Left renal pelvis (tissue), 4 donors: ENCODE measurements at regions not wholly inside any gene's neighbourhood (a gene's known extent, or its start where the extent isn't known, plus 50 kb on each side); places are given as distances from the start of the nearest gene placed in this dataset.
"Not testable (repeated sequence)": the region's sequence is repeated elsewhere in the genome, so short reads cannot be mapped to it uniquely, and the experiment has no call there.

Source experiments
- DNase-seq, 4 donors: peaks; one replicate each; pipeline ENCODE4 v3.0.0-alpha.2; 2013; ENCODE audit warnings: low read depth in 4 of 4, low spot score in 3 of 4

GRCh38 chr6:141208101-141208500 lies 924.6 kb upstream of the GJE1 start:
- DNase-seq: no peak

- no peak for DNase-seq
Observed at GRCh38 chr6:141203902-141204575, 928.7 kb upstream of the GJE1 start.

DNA sequence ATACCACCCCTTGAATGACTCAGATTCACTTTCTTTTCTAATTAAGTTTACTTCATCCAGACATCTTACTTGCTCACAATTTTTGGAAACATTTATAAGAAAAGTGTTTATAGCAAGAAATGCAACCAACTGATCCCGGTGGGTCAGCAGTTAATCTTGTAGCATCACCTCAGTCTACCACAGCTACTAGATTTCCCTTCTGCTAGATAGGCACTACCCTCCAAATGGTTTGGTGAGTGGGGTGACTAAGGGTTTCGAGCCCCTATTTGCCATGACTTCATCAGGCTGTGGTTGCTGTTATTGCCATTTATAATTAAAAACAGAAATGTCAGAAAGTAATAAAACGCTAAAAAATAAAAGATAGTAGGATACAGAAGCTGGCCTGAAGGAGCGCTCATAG lies 930.1 kb upstream of the GJE1 start:
- DNase-seq: no peak

- DNase-seq: no peak
Observed at GRCh38 chr6:141199074-141199473, 933.7 kb upstream of the GJE1 start.

DNA sequence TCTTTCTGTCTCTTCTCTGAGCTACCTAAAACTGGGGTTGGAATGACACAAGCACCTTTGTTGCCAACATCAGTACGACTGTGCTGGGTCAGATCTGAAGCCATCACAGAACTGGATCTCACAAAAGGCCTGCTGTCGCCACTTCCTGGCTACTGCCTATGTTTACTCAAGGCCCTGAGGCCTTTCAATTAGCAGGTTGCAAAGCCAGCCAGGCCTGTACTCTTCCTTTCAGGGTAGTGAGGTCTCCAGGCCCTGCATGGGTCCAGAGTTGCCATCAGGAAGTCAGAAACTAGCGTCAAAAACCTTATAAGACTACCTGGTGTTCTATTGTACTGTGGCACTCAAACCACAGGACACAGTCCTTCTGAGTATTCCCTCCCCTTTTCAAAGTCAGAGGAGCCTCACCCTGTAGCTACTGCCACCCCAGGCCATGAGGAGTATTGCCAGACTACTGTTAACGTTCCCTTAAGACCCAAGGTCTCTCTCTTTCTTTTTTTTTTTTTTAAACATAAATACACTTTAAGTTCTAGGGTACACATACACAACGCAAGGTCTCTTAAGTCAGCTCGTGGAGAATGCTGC lies 937.4 kb upstream of the GJE1 start:
- DNase-seq: no peak

DNA sequence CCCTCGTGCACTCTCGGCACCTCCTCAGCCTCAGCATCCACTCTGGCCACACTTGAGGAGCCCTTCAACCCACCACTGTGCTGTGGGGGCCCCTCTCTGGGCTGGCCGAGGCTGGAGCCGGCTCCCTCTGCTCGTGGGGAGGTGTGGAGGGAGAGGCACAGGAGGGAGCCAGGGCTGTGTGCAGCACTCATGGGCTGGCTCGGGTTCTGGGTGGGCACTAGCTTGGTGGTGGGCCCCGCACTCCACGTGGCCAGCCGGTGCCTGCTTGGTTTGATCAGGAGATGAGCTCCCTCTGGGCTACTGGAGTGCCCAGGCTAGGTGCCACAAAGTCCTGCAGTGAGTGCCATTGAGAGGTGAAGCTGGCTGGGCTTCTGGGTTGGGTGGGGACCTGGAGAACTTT lies 949.4 kb upstream of the GJE1 start:
- no peak for DNase-seq

DNA sequence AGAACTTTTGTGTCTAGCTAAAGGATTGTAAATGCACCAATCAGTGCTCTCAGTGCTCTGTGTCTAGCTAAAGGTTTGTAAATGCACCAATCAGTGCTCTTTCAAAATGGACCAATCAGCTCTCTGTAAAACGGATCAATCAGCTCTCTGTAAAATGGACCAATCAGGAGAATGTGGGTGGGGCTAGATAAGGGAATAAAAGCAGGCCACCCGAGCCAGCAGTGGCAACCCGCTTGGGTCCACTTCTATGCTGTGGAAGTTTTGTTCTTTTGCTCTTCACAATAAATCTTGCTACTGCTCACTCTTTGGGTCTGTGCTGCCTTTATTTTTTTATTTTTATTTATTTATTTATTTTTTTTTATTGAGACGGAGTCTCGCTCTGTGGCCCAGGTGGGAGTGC lies 957.3 kb upstream of the GJE1 start:
- not testable (repeated sequence) for DNase-seq

- DNase-seq: no peak
Observed at GRCh38 chr6:141174932-141175331, 957.8 kb upstream of the GJE1 start.

DNA sequence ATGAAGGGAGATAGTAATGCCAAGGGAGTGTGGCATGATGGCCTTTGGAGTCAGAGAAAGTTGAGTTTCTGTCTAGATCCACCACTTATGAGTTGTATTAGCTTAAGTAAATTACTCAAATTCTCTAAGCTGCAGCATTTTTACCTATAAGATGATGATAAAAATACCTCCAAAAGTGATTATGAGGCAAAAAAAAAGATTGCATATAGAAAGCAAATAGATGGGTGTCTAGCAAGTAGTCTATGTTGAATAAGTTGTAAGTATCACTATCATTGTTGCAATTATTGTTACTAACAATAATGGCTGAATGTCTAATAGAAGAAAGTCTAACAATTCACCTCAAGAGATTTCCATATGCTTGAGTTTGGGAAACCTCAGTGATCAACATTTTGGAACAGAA lies 959.2 kb upstream of the GJE1 start:
- no peak for DNase-seq

DNA sequence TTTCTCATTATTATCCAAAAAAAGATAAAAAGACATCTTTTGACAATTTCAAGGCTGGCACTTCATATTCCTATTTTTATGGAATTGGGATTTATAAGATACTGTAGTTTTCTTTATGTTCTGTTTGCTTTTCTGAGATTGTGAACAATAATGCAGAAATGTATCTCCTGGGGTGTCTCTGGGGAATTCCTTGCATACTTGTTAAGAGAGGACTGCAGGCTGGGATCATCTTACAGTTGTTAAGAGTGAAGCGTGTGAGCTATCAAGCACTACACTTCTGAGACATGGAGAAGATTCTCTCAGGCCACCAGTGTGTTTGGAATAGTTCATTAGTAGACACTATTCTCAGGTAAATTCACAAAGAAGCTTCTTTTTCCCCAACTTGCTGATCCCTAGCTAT lies 963.3 kb upstream of the GJE1 start:
- DNase-seq: no peak

- no peak for DNase-seq
Observed at GRCh38 chr6:141167945-141168344, 964.8 kb upstream of the GJE1 start.

GRCh38 chr6:141165002-141165665 lies 967.6 kb upstream of the GJE1 start:
- peak in 1 of 4 donors; percentile 10 for DNase-seq

DNA sequence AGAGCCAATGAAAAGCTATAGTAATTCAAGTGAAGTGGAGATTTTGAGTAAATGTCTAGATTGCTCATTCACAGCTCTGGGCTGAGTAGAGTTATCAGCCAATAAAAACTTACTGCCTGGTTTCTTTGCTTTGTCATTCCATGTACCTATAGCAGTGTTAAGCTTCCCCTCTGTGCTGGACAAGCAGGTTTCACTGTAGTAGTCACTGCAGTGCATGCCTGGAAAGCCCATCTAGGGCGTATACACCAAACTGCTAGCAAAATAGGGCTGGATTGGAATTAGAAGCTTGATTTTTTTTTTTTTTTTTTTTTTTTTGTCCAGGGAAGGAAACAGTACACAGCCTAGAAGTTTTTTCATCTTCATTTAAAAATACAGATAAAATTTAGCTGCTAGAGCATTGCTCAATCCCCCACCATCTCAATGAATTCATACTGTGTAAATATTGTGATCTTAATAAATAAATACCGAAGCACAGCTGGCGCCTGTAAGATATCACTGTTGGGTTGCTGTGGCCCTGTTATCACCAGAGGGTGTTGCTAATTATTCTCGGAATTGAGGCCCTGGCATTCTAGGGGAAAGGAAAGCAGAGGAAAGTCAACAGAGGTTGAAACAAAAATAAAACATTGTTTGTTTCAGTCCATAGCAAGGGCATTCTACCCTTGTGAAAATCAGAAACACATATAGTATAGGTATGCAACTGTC lies 968.5 kb upstream of the GJE1 start:
- no peak for DNase-seq

DNA sequence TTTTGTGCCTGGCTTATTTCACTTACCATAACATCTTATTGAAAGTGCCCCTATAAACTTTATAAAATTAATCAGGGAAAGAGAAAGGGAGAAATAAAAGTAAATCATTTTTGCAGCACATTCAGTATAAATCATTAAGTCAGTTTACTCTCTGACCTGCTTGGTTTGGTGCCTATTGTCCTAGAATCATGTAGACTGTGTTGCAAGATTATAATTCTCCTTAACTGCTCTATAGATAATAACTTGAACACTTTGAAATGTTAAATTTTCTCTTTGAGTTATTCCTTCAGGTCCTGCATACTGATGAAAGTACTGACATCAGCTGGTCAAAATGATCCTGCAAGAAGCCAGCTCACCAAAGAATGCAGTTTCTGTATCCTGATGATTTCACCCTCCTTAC lies 969.6 kb upstream of the GJE1 start:
- DNase-seq: no peak

DNA sequence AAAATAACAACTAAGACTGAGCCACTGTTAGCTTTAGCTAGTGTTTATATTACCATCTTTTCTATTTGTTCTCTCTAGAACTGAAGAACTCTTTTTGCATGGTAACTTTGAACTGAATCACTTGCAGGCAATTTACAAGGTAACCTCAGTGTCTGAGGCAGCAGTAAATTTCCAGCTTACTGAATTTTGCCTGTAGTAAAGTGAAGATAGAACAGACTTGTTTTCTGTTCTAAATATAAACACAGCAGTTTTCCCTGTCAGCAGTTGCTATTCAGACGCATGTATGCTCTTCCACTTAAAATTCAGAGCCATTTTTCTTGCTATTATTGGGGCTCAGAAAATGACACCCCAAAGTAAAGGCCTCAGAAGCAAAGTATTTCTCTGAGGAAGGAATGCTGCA lies 974.0 kb upstream of the GJE1 start:
- DNase-seq: no peak

DNA sequence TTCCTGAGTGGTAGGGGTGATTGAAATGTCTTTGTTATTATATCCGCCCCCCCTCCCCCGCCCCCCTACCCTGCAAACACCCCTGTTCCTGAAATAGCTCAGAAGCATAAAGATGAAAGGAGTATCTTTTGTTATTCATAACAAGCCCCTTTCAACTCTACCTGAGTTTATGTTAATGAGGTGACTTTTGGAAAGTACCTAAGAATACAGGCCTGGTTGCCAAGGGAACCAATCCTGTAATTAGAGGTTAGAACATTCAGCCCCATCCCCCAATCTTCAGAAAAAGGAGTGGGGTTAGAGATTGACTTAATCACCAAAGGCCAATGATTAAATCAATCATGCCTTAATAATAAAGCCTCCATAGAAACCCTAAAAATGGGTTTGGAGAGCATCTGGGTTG lies 979.2 kb upstream of the GJE1 start:
- DNase-seq: no peak

DNA sequence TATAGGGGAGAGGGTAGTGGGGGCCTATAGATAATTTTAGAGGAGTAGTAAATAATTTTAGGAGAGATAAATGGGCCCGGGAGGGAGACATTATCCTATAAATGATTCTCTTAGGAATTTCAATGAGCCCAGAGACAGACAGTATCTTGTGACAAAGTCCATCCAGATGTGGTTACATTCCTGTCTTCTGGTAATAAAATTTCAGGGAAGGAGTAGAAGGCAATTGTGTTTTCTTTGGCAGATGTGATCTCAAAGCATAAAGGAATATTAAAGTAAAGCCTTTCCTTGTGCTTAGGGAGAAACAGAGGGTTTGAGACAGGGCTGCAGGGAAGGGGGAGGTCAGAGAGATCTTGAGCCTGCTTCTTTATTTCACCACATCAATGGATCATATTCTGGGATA lies 979.8 kb upstream of the GJE1 start:
- no peak for DNase-seq

GRCh38 chr6:141151710-141152417 lies 980.9 kb upstream of the GJE1 start:
- DNase-seq: no peak

DNA sequence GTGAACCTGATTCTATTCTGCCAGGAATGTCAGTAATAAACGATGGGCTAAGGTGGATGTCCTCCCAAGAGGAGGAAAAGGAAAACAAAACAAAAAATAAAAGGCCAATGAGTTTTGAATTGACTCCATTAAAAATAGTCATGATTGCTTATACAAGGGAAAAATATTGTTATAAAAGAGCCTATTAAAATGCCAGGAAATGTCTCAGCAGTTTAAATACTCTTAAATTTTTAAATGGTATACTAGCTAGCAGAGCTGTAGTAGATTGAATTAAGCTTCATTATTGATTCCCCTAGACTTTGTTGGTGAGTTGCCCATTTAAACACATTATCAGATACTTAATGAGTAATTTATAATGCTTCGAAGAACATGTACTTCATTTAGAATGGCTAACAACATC lies 990.9 kb upstream of the GJE1 start:
- no peak for DNase-seq

DNA sequence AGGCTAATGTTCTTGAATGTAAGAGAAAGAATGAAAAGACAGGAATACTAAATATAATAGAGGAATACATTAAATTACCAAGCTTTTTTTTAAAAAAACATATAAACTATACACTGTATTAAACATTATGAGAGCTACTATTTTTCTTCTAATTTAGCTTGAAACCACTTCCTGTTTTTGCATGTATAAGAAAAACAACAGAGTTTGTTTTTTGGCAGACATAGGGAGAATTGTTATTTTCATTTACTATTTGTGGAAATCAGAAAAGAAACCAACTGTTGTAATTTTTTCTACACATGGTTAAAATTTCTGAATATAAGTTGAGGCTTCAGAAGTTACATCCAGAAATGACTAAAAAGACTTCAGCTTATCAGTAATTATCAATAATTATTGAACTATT lies 991.8 kb upstream of the GJE1 start:
- no peak for DNase-seq

GRCh38 chr6:141139461-141139860 lies 993.3 kb upstream of the GJE1 start:
- DNase-seq: no peak
